Suppressor macrophage treated with lipopolysaccharide for 4 hours (primary cell): ENCODE measurements at regions not wholly inside any gene's neighbourhood (a gene's known extent, or its start where the extent isn't known, plus 50 kb on each side); places are given as distances from the start of the nearest gene placed in this dataset.

ENCODE experiments used
- DNase-seq: peaks from one replicate; pipeline ENCODE4 v3.0.0-alpha.2; 2020

DNA sequence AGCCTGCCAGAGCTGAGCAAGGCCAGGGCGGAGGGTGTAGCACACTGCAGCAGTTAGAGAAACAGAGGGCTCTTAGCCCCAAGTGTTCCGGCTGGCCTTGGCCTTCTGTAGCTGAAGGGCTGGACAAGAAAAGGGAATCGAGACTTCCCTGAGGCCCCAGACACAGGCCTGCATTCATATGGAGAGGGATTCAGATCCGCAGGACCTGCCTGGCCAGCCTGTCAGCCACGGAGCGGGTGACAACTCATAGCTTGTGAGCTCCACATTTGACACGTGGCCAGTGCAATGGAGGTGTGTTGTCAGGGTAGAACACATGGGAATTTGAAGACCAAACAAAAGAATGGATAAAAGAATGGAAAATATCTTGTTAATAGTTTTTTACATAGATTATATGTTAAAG lies 182.2 kb upstream of the GSC start:
- DNase-seq, result no peak

DNA sequence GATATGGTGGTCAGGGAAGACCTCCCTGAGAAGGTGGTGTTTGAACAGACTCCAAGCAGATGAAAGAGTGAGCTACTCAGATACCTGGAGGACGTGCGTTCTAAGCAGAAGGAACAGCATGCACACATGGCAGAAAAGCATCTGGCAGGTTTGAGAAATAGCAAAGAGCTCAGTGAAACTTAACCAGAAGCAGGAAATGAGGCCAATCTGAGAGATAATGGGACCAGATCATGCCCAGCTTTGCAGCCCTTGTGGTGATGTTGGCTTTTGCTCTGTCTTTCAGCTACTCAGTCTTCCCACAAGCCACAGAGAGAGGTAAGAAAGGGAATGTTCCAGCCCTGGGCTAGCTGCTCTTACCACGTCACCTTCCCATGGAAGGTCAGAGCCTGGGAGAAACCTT lies 176.3 kb upstream of the GSC start:
- no peak for DNase-seq

DNA sequence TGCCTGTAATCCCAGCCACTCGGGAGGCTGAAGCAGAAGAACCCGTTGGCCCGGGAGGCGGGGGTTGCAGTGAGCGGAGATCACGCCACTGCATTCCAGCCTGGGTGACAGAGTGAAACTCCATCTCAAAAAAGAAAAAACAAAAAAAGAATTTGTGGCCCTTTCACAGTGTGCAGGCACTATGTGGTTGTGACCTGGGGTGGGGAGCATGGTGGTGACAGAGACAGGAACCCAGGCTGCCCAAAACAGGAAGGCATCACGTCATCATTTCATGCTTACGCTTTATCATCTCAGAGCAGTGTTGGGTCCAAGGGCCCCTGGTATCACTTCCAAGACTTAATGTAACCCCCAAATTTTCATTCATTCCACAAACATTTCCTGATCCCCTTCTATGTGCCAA lies 175.7 kb upstream of the GSC start:
- DNase-seq, result no peak

DNA sequence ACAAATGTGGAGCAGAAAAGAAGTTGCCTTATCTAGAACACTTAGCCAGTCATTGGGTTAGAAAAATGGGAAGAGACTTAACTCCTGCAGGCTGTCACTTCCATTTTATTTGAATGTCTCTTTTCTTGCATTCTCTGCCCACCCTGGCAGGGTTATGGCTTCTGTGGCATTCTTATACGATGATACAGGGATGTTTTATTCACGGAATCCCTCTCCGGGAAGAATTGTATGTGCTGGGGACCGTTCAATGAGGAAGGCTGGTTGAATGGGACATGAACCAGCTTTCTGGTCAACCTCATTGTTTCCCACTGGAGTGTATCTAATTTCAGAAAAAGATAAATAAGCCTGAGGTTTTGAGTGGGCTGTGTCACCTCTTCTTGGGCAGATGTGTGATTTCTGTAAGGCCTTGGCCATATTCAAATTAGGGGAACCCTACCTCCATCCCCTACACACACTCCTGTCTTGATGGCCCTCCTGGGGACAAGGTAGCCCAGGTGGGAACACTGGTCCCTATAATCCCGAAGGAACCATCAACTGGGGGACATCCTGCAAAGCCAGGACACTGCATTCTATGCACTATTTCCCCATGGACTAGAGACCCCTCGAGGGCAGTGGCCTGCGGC lies 174.8 kb upstream of the GSC start:
- no peak for DNase-seq

DNA sequence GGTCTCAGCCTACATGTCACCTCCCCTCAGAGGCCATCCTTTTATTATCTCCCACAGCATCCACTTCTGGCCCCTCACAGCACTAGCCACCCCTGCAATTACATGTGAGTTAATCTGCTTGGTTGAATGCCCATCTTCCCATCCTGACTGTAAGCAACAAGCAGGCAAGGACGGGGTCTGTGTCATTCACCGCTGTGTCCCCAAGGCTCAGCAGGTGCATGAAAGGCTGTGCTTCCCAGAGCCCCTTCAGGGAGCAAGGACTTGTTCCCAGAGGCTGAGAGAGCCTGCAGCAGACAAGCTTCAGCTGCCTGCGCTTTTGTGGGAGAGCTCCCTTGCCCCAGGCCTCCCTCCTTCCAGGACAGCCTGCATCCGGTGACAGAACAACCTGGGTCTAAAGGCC lies 172.7 kb upstream of the GSC start:
- DNase-seq, result no peak

DNA sequence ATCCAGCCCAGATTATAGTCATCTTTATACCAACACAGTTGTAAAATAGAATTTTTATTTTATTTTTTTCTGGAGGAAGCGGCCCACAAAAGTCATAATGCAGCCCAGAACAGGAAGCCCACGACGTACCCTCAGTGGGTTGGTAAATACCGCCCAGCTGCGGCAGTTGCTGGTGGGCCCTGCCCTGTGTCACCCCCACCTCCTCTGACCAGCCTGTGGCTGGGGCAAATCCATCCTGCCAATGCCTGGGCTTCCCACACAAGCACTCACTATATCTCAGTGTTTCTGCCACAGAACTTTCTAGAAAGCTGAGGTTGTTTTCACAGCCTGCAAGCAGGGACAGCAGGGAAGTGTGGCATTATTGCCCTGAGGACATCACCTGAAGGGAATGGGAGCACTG lies 171.4 kb upstream of the GSC start:
- no peak for DNase-seq

DNA sequence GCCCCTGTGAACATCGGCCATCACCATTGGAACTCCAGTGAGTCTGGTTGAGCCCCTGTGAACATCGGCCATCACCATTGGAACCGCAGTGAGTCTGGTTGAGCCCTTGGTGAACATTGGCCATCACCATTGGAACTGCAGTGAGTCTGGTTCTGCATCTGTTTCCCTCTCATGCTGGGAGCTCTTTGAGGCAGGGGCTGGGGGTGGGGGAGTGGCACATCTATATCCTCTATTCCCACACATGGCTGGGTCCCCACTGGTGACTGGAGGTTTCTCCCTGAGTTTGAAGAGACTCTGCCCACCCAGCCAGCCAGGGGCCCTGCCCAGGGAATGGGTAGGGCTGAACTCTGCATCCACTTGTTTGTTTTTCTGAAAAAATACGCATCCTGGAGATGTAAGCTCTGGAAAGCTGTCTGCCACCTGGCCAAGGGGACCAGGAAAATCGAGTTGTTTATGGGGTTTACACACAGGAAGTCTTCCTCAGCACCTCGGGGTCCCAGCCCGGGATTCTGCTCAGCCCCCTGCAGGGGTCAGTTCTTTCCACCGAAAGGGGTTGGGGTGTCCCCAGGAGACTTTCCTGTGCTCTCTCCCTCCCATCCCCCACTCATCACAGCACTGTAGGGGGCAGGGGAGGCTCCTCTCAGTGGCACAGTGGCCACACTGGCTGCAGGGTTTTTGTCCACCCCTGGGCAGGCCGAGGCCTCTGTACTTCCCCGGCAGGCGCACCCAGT lies 170.5 kb upstream of the GSC start:
- DNase-seq, result no peak

DNA sequence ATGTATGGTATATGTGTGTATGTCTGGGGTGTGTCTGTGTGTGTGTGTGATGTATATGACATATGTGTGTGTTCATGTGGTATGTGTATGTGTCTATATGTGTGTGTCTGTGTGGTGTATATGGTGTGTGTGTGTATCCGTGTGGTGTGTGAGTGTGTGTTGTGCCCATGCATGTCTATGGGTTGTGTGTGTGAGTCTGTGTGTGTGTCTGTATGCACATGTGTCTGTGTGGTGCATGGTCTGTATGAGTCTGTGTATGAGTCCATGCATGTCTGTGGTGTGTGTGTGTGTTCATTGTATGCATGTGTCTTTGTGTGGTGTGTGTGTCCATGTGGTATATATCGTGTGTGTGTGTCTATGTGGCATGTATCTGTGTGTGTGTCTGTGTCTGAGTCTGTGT lies 168.1 kb upstream of the GSC start:
- DNase-seq, result no peak

DNA sequence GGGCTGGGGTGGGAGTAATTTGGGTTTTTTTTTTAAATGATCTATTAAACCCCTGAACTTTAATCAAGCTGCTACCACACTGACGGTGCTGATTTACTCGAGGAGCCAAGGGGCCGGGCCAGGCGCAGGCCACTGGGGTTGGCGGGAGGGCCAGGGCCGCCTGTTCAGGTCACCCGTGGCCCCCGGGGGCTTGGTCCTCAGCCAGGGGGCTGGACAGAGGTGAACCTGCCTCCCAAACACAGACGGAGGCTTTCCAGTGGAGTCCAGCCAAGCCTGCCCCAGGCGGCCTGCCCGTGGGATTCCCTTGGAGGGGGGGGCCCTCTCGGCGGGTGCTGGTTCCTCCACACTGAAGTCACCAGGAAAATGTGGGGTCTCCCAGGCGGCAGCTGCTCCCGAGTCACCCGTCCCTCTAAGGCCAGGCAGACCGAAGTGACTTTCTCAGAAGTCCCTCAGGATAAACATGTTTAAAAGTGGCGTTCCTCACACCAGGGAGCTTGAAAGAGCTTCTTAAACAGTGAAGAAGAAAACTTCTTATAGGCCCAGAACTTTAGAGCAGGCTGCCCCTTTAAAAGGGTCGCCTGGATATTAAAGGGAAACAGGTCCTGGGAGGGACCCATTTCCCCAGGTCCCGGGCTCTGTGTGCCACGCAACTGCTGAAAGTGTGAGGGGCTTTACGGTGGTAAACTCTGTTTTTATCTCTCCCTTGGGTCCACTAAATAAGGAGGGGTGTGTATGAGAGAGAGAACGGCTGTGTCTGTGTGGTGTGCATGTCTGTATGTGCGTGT lies 167.2 kb upstream of the GSC start:
- DNase-seq, result no peak

DNA sequence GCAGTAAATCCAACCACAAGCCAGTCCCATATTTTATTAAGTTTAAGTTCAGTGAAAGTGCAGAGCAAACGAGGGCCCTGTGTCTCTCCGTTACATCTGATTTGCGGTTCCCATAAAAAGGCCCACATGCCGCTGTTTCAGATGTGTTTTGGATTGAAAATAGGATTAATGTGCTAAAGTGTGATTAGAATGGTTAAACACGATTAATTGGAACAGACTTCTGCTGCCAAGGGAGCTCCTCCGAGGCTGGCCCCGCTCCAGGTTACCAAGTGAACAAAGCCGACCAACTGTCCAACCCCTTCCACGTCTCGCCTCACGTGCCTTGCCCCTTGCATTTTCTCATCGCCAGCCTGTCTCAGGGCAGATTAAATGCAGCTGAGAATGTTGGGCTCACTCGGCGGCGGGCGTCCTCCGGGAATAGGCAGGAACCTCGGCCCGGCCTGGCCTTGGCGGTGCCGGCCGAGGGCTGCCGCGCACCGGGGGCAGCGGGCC lies 166.5 kb upstream of the GSC start:
- no peak for DNase-seq

DNA sequence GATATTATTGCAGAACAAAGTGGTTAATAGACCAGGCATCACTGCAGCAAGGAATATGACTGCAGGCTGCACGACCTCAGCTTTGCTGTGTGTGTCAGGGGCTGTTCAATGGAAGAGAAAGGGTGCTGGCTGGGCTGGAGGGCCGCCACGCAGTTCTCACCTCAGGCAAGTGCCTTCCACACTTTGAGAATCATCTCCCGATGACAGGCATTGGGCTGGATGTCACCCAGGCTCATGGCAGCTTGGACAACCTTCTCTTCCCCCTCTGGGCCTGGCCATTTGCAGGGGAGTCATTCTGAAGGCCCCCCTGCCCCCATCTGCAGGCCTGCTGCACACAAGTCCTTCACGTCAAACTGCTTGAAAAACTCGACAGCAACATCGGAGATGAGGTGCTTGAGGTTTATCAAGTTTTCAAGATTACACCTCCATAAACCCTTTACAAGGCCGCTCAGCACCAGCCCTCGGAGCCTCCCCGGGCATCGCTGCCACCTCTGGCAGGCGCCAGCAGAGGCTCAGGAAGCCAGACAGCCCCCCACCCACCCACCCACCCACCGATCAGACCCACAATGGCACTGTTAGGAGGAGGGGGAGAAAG lies 165.9 kb upstream of the GSC start:
- no peak for DNase-seq

DNA sequence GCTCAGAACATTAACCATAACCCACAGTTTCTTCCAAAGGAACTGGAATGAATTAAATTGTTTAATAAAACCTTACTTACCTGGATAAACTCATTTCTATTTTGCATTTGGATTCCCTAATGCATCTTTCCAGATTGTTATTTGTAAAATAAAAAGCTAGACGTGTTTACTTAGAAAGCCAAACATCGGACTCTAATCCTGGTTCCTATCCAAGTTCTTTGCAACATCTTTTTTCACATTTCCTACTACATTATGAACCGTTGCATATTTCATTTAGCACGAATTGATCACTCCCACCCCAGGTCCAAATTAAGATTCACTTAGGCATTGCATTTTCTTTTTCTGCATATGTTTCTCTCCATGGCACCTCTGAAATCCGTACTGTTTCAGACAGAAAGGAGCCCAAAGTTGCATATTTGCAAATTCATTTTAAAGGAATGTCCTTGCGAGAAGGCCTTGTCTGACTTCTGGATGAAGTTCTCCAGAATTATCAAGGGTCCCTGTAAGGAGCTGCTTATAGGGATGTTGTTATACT lies 164.4 kb upstream of the GSC start:
- no peak for DNase-seq

DNA sequence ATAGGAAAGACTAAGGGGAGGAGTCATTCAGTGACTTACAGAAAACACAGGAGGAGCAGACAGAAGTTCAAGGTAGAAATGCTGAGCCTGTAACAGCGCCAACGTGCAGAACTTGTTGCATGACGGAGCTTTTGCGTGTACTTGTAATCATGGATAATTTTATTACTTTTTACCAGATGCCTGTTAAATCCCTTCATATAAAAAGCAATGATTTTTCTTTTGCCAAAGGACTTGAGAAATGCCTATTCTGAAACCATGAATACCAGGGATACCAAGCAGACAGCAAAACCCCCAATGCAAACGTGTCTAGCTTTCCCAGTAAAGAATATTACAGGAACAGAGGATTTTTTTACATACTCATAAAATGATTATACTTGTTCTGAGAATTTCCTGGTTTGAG lies 163.6 kb upstream of the GSC start:
- DNase-seq, result no peak

DNA sequence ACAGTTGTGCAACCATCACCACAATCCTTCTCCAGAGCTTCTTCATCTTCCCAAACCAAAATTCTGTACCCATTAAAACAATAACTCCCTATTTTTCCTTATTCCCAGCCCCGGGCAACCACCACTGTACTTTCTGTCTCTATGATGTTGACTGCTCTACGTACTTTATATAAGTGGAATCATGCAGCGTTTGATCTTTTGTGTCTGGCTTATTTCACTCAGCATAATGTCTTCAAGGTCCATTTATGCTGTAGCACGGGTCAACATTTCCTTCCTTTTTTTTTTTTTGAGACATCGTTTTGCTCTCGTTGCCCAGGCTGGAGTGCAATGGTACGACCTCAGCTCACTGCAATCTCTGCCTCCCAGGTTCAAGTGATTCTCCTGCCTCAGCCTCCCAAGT lies 162.7 kb upstream of the GSC start:
- DNase-seq, result no peak

DNA sequence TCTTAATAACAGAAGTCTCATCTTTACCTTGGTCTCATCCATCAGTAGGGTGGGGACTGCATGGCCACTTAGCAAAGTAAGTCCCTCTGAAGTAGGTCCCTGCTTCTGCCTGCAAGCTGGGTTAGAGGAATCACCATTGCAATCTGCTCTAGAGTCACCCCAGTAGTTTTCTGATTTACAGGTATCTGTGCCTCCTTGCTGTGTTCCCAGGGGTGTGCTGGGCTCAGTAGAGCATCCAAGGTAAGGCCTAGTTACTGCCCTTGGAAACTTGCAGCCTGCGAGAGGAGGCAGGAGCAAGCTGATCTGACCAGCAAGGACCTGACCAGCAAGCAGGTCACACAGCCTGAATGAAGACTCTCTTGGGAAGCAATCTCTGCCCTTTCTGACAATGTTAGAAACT lies 160.8 kb upstream of the GSC start:
- no peak for DNase-seq

DNA sequence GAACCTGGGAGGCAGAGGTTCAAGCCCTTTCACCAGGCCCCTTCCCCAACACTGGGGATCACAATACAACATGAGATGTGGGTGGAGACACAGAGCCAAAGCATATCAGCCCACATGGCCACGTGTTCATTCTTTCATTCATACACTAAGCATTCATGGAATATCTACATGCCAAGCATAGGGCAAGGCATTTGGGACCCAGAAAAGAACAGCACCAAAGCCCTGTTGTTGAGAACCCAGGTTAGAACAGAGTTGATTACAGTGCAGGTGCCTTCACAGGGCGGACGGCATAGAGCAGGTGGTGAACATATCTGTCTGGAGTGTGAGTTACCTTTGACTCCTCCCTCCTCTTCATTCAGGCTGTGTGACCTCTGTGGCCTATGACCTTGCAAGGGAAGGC lies 159.4 kb upstream of the GSC start:
- DNase-seq, result no peak

DNA sequence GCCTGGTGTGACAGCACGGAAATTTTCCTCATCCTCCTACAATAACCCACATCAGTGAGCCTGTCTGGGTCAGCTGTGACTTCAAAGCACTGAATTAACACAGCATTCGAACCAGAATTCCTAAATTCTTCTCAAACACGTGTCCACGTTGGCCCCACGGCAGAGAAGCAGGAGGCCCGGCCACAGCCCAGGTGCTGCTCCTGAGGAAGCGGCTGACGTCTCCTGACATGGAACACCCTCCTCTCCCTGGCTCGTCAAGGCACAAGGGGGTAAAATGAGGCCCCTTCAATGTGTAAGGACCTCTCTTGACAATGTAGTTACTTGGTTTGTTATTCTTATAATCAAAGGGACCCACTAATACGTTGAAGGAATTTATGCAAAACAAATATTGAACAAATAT lies 156.3 kb upstream of the GSC start:
- no peak for DNase-seq

DNA sequence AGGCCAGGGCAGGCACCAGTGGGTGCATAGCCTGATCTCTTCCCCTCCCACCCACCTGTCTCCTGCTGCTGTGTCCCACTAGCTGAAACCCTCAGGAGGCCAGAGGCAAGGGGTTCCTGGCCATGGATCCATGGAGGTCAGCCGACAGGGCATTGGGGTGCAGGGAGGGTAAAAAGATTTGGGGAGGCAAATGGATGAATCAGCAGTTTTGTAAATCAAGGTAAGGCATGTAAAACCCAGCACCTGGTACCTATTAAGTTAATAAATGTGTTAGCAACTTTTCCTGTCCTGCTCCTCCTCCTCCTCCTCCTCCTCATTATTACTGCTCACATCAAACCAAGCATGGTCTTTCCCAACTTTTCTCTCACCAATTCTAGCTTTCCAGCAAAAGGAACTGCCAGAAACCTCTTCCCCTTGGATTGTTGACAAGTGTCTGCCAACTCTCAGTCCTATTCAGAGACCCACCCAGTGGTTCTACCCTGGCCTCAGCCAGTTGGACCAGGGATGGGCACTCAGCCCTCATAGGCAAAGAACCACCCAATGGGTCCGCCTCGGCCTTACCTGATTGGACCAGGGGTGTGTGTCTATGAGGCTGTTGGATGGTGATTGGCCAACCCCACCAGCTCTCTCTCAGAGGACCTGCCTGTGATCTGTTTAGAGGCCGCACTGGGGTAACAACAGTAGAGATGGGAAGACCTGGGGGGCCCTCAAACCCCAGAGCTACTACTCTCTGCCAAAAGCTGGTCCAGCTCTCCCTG lies 155.7 kb upstream of the GSC start:
- DNase-seq, result no peak

DNA sequence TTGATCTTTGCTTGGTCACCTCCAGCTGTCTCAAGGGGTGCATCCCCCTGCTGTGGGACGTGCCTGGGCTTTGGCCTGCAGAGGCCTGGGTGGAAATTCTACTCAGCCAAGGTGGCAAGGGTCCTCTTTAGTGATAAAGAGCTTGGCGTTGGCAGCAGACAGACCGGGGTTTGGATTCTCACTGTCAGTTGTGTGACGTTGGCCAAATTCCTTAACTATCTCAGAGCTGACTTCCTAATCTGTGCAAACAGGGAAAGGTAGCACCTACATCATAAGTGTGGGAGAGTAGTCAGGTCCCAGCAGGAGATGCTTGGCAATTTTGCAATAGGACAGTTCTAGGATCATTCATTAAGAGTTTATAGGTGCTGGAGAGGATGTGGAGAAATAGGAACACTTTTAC lies 154.3 kb upstream of the GSC start:
- DNase-seq, result no peak

DNA sequence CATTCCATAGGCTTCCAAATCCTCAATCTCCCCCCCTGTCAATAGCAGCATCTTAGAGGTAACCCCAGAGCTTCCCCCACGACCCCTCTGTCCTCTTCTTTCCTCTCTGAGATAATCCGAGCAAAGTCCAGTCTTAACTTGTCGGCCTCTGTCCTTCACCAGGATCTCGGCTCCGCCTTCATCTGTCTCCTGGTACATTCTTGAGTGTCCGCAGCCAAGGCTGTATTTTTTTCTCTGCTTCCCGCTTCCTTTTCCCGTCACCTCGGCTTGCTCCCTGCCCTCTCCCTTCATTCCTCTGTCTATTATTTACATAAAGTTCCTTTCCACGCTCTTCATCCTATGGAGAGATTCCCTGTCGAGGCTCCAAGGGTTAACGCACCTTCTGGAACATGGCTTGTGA lies 153.9 kb upstream of the GSC start:
- no peak for DNase-seq

DNA sequence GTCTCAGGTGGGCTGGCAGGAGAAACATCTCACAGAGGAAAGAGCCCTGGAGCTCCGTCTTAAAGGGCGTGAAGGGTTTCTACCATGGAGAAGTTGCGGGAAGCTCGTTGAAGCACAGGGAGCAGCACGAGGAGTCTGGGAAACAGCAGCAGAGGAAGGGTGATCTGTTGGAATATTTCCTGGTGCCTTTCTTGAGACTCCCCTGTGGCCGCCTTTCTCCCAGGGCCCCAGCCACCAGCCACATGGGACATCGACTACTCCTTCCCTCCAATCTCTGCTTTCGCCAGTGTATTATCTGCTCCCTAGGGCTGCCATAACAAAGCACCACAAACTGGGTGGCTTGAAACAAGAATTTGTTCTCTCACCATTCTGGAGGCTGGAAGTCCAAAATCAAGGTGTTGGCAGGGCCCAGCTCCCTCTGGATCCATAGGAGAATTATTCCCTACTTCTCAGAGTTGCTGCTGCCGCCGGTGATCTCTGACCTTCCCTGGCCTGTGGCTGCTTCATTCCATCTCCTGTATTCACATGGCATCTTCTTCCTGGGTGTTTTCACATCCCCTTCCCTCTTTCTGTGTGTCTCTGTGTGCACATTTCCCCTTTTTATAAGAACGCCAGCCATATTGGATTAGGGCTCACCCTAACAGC lies 152.8 kb upstream of the GSC start:
- DNase-seq, result no peak

DNA sequence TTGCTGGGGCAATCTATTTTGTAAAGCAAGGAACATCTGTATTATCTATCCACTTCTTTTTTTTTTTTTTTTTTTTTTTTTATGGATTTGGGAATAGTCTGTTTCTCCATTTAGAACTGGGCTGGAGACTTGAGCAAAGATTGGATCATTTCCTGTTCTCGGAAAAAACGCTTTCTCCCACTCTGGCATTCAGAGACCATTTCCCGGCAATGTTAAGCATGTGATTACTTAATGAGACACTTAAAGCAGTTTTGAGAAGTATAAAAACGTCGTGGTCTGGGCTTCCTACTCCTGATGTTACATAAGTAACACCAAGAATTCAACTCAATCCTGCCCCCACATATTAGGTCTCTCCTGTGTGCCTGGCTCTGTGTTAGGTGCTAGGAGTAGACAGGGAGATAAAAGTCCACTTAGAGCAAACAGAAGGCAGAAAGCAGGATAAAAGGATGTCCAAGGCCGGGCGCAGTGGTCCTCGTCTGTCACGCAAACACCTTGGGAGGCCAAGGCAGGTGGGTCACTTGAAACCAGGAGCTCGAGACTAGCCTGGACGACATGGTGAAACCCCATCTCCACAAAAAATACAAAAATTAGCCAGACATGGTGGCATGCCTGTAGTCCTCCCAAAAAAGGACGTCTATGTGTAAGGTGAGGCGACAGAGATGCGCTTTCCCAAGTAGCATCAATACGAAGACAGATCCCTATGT lies 152.1 kb upstream of the GSC start:
- DNase-seq, result no peak
